Ammon's horn (tissue), 1 donor: ENCODE measurements at regions not wholly inside any gene's neighbourhood (a gene's known extent, or its start where the extent isn't known, plus 50 kb on each side); places are given as distances from the start of the nearest gene placed in this dataset.

Source experiments
- DNase-seq: peaks from one replicate; pipeline ENCODE4 v3.0.0-alpha.2; 2016; ENCODE audit warnings: low spot score

GRCh38 chr20:11083841-11084240, 410.0 kb upstream of the JAG1 start:
- DNase-seq, result no peak

- DNase-seq, result no peak
Observed at GRCh38 chr20:11084508-11084907, 410.7 kb upstream of the JAG1 start.

DNA sequence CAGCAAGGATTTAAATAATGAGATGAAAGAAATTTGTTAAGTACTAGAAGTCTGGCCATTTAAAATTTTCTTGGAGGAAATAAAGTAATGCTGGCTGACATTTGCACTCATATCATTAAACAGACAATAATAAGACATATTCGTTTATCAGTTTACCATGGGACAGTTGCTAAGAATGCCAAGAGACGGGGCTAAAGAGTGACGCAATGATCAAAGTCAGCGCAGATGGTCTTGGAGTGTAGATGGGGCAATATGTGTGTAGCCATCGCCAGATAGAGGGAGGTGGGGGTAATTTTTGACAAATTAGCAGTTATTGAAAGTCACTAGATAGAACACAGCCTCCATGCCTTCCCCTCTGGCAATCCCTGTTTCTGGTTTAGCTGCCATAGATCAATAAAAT, 413.2 kb upstream of the JAG1 start:
- DNase-seq, result no peak

DNA sequence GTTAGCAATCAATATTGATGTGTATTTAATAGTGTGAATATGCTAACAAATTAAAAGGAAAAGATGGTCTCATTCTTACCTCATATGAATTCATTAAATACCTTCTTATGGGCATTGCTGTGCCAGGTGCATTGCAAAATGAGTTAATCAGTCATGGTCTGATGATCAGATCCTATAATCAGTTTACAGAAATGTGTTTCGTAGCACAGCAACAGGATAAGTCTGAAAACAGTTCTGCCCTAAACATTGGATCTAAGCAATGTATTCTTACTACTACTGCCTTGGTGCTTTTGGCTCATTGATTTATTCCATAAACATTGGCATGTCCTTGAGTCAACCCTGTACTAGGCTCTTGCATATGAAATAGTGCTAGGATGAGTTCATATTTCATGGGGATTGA, 417.0 kb upstream of the JAG1 start:
- no peak for DNase-seq

DNA sequence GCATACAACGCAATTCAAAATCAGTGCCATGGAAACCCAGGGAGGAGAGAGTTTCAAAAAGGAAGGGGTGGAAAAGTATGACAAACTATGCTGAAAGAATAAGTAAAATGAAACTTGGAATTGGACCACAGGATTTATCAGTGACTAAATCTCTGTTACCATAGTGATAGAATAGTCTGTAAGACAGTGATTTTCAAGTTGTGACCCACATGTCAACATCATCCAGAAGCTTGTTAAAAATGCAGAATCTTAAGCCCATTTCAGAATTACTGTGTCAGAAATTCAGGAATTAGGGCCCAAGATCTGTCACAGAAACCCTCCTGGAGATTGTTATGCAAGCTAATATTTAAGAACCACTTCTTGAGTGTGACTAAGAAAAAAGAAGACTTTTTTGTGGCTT, 417.7 kb upstream of the JAG1 start:
- no peak for DNase-seq

- no peak for DNase-seq
Observed at GRCh38 chr20:11092151-11092550, 418.4 kb upstream of the JAG1 start.

- DNase-seq, result no peak
Observed at GRCh38 chr20:11094196-11094595, 420.4 kb upstream of the JAG1 start.

GRCh38 chr20:11094711-11095110, 420.9 kb upstream of the JAG1 start:
- DNase-seq, result no peak

DNA sequence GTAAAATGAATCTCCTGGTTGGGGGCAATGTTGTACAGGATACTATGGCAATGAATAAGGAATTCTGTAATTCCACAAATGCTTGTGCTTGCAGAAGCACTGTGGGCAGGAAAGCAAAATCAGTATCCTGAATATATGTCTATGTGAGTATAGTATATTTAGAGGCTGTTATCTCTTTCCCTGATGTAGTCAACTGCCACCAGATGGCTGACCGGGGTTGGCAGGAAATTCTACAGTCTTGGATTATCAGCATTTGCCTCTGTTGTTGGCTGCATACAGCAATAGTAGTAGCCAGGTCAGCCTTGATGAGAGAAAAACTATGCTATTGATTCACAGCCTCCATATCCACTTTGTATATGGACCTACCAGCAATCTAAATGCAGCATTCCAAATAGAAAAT, 425.1 kb upstream of the JAG1 start:
- DNase-seq, result no peak

DNA sequence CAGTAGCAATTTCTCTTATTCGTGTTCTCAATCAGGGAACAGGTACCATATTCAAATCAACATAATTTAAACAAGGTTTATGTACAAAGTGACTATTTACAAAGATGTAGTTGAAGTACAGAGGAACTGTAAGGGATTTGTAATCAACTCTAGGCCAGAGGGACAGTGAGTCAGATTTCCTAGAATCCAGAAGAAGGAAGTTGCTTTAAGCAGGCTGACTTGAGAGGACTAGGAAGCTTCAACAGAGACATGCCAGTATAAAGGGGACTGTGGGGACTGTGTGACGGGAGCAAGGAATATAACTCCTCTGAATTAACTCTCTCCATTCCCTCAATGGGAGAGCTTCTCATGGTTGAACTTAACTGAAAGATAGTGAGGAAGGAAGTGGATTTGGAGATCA, 427.4 kb upstream of the JAG1 start:
- DNase-seq, result no peak

DNA sequence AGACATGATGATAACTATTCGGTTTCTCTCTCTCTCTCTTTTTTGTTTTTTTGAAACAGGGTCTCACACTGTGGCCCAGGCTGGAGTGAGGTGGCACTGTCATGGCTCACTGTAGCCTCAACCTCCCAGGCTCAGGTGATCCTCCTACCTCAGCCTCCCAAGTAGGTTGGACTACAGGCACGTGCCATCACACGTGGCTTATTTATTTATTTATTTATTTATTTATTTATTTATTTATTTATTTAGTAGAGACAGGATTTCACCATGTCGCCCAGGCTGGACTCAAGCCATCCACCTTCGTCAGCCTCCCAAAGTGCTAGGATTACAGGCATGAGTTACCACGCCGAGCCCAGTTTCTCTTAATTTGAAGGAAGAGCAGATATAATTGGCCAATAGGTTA, 427.9 kb upstream of the JAG1 start:
- no peak for DNase-seq

DNA sequence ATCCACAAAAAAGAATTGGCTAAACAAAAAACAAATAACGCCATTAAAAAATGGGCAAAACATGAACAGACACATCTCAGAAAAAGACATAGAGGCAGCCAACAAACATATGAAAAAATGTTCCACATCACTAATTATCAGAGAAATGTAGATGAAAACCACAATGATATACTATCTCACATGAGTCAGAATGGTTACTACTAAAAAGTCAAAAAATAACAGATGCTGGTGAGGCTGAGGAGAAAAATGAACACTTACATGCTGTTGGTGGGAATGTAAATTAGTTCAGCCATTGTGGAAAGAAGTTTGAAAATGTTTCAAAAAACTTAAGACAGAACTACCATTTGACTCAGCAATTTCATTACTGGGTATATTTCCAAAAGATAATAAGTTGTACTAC, 430.1 kb upstream of the JAG1 start:
- no peak for DNase-seq

DNA sequence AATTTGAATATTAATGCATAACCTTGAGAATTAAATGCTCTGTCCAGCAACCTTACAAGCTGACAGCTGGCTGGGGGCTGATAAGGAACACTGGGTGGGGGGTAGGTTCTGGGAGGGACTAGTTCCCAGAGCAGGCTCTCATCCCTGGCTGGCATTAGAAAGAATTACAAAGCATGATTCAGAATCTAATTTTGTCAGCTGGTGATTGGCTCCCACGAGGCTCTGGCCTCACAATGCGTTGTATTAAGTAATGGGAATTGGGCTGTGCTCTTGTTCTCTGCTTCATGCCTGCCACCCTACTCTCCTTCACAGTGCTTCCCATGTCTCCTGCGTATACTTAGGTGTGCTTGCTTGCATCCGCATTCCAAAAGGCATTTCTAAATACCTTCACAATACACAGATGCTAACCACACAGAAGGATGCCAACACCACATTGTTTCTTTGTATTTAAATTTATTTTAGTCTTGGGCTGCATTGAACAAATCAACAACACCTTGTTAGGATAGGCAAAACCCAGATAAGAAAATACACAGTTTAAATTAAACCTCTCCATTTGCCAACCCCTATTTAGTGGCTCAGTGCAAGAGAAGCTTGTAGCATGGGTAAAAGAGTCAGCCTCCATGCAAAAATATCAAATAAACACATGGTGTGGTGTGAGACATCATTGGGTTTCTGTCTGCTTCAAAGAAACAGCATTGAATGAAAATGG, 434.5 kb upstream of the JAG1 start:
- DNase-seq, result peak; percentile 50

DNA sequence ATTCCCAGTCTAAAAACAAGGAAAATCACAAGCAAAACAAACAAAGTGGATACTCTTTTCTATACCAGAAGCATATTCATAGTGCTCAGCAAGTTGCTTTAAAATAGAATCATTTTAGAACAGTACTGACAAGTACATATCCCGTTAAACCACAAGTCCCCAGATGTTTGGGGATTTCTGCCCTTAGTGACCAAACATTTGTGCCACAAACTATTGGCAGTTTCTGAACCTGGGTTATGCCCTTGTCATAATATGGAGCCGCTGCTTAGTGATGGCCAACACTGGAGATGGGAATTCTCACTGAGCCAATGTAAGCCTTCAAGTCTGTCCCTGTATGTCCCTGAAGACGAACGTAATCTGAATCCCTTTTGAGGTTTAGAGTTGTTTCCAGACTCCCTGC, 436.7 kb upstream of the JAG1 start:
- DNase-seq, result no peak

- no peak for DNase-seq
Observed at GRCh38 chr20:11111191-11111590, 437.4 kb upstream of the JAG1 start.

DNA sequence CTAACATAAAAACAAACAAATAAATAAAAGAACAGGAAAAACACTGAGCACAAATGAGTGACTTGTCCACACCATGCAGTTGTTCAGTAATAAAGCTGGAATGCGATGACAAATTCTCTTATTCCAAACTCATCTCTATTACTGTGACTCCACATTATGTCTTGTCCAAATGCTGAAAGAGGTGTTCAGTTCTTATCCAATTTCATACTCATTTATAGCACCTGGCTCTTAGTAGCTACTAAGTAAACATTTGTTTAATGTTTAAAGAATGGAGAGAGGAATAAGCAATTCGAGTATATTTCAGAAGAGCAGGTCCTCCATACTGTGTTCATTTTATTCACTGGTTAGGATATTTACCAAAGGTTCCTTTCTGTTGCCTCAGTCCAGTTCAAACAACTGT, 439.0 kb upstream of the JAG1 start:
- DNase-seq, result no peak

DNA sequence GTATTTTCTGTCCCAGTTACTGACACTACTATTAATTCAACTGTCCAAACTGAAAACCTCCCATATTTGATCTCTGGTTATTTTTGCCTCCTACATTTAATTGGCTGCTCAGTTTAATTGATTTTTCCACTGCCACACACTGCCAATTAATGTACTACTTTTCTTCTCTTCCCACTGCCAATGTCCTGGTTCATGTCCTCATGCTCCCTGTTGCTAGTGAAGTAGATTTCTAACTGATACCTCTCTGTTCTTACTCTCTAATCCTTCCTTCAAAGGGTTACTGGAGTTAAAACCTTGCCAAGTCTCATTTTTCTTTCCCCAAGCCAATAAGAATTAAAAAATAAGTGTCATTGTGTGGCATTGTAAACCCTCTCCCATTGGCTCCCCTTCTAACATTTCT, 440.6 kb upstream of the JAG1 start:
- DNase-seq, result no peak

DNA sequence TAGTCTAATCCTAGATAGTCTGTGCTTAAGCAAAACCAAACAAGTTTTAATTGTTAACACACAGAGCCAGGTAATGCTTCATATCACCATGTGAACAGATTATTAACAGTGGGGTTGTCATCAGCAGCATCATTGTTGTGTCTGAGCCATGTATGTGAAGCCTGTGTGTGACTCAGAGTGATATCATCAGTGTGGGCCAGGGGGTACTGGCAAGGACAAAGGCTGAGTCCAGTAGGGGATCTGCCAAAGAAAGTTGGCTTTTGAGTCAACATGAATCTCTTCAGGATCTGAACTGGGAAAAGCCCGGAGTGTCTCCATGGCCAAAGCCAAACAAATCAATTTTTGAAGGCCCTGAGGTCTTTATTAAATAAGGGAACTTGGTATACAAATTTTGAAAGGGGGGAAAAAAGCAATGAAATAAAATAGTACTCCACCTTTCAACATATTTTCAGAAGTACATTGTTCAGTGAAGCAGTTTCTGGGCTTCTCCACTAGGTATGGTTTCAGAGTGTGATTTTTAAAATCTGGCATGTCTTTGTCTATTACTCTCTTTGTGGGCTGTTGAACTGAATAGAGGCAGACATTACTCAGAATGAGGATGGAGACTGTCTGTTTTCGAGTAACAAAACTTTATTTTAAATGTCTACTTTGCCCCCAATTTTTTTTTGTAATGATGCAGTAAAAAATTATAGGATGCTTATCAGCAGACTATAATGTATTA, 444.2 kb upstream of the JAG1 start:
- no peak for DNase-seq

DNA sequence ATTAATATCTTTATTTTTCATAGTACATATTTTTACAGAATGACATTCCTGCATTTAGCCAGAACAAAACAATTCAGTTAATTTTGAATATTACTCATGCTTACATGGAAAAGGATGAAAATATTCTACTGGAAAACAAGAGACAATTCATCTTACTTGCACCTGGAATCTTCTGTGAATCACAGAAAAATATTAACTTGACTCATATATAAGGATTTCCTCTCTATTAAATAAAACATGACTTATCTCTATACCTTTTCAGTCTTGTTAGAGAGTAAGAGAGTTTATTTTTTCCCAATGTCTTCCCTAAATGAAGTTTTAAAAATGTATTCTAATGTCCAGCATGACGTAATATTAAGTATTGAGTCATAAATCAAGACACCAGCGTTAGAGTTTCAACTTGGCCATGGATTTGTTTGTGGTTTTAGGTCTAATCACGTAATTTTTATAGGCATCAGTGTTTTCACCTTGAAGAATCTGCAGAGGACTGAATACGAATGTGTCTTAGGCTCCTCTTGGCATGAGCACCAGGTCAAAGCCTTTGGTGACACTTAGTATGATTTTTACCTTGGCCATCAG, 445.1 kb upstream of the JAG1 start:
- DNase-seq, result no peak

DNA sequence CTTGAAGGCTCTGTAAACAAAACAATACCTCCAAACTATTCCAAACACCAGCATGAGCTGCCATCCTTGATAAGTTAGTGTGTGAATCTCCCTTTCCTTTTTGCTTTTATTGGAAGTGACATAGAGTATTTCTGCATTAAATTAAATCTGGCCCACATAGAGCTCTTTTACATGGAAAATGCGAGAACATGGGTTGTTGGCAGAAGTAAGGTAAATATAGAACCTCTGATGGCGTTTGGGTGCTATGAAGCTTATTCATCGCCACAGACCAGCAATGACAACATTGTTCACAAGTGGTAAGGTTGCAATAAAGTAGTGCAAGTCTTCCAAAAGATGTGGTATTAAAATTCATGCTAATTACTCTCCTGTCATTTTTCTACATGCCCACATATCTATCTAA, 445.8 kb upstream of the JAG1 start:
- DNase-seq, result no peak

GRCh38 chr20:11120431-11120830, 446.6 kb upstream of the JAG1 start:
- no peak for DNase-seq

- DNase-seq, result peak; percentile 66
Observed at GRCh38 chr20:11124849-11125505, 451.2 kb upstream of the JAG1 start.

DNA sequence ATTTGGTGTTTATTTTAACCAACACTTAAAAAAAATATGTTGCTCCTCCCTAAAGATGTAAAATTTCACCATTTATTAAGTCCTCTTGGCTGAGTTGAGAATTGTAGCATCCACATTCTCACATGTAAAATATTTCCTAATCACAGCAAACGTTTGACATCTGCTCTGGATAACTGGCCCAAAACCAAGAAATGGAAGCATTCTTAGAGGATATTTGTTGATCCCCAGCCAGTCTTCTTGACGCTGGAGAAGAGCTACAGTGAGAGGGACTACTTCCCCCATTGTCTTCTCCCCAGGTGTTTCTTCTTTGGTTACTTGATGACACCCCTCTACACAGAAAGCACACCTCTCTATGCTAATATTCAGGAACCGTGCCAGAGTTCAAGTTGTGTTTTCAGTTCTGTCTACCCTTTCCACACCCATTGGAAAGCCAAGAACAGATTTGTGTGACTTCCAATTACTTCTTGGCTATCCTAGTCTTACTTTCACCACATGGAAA, 454.5 kb upstream of the JAG1 start:
- DNase-seq, result no peak
